Cardiac septum (tissue), 1 donor: ENCODE measurements at regions not wholly inside any gene's neighbourhood (a gene's known extent, or its start where the extent isn't known, plus 50 kb on each side); places are given as distances from the start of the nearest gene placed in this dataset.
"Not testable (repeated sequence)": the region's sequence is repeated elsewhere in the genome, so short reads cannot be mapped to it uniquely, and the experiment has no call there.

Experiments
- DNase-seq: peaks from one replicate; pipeline ENCODE4 v3.0.0-alpha.2; 2020; ENCODE audit warnings: low spot score
- intact Hi-C: fragments of 100-400 bp; cut with DNase I; formaldehyde crosslinking; loops from one replicate; pipeline ENCODE4 v1.14.0; 2022
- donor health status: DM: no; HTN: no; CAD: no.

DNA sequence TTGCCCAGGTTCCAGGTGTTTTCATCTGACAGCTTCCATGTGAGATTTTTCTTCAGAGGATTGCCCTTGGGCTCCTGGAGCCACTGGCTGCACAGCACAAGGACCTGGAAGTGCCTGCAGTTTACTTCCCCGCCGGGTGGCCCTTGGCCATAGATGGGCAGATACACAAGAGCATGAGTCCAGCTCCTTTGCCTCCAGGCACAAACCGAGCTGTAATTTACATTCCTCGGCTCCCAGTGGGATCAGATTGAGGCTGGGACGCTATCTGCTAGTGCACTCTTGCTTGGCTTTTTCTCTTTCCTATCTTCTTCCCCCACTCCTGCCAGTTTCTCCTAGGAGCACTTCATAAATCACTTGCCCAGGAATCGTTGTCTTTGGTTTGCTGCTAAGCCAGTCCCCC, 85.4 kb upstream of the RALY start:
- DNase-seq, result no peak
- intact Hi-C loops, result no loop called here

DNA sequence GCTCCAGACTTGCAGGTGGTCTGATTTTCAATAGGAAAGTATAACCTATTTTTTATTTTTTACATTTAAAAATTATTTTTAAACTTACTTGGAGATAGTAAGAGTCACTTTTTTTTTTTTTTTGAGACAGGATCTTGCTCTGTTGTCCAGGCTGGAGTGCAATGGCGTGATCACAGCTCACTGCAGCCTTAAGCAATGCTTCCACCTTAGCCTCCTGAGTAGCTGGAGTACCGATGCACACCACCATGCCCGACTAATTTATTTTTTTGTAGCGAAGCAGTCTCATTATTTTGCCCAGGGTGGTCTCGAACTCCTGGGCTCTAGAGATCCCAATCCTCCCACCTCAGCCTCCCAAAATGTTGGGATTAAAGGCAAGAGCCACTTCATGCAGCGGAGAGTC, 84.8 kb upstream of the RALY start:
- intact Hi-C loops, result no loop called here
- no peak for DNase-seq

DNA sequence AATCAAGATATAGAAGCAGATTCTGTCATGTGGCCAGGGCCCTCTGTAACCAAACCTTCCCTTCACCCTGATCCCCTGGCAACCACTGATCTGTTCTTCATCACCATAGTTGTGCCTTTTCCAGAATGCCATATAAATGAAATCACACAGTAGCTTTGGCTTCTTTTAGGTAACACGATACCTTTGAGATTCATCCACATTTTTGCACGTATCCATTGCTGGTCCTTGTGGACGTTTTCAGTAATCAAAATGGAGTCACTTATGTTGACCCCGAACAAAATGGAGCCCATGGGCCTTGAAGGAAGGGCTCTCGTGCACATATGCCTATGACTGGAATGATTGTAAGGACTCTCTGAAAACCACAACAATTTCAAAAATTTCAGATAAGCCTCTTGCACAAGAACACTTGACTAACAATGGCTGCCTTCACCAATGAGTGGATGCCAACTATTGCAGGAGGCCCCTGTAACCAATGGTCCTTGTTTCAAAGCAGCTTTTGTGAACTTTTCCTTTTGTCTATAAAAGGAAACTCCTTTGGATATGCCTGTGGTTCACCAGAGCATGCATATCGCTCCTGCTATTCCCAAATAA, 84.3 kb upstream of the RALY start:
- no peak for DNase-seq
- intact Hi-C loops, result no loop called here

DNA sequence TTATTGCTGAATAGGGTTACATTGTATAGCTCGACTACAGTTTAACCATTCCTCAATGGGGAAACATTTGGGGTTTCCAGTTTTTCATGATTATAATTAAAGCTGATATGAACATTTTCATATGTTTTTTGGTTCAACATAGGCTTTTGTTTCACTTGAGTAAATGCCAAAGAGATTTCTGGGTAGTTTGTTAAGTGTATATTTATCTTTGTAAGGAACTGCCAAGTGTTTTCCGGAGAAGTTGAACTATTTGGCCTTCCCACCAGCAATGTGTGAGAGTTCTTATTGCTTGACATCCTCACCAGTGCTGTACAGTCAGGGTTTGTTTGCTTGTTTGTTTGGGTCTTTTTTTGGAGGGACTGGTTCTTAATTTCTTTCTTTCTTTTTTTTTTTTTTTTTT, 83.7 kb upstream of the RALY start:
- intact Hi-C loops, result no loop called here

DNA sequence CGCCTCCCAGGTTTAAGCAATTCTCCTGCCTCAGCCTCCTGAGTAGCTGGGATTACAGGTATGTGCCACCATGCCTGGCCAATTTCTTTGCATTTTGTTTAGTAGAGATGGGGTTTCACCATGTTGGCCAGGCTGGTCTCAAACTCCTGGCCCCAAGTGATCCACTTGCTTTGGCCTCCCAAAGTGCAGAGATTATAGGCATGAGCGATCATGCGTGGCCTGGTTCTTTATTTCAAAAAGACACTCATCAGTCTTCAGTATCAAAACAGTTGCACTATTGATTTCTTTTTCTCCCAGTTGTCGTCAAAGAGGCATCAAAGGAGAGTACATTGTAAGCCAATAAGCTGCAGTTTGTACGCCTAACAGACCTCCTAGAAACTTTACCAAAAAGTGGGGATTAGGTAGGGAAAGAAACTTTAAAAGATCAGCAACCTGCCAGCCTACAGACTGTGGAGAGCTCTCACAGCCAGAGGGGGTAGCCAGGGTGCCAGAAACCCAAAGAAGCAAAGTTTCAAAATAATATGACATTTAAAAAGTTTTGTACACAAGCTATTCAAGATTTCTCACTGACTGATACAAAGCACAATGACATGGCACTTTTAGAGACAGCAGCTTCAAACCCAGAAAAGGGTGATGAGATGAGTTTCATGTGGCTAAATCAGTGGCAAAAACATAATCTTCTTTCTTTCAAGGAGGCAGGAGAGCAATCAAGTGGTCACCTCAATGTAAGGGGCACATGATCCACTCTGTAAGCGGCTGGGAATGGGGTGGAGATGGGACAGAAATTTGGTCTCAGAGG, 83.0 kb upstream of the RALY start:
- no peak for DNase-seq
- intact Hi-C loops, result no loop called here

More for the DNA sequence above, 83.7 kb upstream of the RALY start:
- no peak for DNase-seq

DNA sequence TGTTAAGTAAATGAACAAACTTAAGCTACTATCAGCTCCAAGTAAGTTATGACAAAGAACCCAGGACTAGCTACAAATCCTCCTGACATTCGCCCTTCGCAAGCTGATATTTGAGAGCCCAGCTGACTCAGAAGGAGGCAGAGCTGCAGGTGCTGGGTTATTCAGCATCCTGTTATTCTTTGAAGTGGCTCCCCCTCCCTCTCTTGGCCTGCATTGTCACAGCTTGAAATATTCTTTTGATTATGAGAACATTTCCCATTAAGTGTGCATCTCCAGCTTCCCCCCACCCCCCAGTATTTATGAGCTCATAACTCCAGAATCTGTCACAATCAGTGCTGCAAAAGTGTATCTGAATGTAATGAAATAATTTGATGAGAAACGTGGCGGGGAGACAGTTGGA, 78.8 kb upstream of the RALY start:
- intact Hi-C loops, result no loop called here
- no peak for DNase-seq

DNA sequence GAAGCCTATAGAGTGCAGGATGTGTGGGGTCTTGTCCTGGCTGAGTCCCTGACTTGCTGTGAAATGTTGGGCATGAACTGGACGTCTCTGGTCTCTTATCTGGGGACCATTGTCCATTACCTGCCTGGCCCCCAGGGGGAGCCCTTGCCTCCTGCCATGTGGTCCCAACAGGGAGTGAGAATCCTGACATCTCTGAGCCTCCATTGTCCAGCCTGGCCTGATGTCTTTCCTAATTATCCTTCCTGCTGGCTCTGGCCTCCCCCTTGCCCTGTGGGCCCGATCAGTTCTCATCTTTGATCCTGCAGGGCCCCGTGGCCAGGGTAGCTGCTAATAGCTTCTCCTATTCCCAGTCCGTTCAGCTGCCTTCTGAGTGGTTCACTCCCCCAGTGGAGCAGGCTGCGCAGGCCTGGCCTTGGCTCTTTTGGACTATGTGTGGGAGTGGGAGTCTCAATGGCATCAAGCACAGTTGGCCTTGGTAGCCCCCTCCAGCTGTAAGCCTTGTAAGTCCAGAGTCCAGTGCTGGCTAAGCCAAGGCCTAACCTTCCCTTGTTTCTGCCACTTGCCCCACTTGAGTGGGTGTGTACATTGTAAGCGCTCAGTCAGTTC, 77.9 kb upstream of the RALY start:
- peak; percentile 81 for DNase-seq
- intact Hi-C loops, result no loop called here

DNA sequence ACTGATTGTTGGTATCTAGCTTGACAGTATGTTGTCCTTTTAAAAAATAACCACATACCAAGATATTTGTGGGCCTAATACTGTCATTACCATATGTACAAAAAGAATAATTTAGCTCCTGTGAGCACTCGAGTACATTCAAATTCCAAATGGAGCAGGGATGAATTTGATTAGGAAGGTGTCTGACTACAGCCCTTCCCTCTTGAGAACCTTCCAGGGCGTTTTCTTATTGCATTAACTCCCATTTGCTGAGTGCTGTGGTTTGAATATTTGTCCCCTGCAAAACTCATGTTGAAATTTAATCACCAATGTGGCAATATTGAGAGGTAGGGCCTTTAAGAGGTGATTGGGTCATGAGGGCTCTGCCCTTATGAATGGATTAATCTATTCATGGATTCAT, 76.9 kb upstream of the RALY start:
- DNase-seq, result no peak
- intact Hi-C loops, result no loop called here

DNA sequence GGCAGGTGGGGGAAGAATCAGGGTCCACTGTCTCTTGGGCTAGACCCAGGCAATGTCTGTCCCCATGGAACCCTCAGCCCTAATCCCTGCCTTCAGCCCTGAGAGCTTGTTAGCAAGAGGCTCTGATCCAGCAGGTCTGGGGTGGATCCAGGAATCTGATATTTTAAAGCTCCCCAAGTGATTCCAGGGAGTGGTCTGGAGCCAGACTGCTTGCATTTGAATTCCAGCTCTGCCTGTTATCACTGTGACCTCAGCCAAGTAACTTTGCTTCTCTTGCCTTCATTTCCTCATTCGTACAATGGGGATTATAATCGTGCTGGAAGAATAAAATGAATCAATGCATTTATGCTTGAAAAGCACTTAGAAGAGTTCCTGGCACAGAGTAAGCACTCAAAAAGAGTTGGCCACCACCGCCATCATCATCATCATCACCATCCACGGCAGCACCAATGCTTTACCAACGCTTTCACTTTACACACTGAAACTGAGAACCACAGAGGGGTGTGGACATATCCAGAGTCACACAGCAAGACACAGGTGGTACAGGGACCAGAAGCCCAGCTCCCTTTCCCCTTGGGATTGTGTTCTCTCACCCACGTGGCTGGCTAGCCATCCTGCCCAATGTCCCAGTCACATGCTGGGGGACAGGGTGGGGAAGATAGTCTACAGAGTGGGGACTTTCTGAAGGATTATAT, 75.7 kb upstream of the RALY start:
- intact Hi-C loops, result no loop called here
- DNase-seq, result no peak

DNA sequence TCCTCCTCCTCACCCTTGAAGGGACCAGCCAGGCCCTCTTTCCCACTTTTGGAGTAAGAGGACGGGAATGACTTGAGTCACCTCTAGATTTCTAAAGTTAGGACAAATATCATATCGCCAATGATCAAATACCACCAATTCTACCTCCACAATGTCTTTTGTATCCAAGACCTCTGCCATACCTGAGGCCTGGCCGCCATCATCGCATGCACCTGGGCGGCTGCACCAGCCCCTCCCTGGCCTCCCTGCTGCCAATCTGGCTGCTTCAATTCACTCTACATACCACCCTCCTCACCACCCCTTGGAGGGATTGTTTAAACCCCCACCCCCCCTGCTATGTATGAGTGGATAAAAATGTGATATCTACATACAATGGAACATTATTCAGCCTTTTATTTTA, 75.0 kb upstream of the RALY start:
- intact Hi-C loops, result no loop called here
- no peak for DNase-seq

DNA sequence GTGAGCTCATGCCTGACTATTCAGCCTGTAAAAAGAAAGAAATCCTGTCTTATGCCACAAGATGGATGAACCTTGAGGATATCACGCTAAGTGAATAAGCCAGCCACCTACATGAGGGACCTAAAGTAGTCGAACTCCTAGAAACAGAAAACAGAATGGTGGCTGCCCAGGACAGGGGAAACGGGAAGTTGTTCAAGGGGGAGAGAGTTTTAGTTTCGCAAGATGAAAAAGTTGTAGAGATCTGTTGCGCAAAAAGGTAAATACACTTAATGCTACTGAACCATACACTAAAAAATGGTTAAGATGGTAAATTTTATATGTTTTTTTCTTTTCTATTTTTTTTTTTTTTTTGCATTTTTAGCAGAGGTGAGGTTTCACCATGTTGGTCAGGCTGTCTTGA, 74.1 kb upstream of the RALY start:
- DNase-seq, result no peak
- intact Hi-C loops, result no loop called here

DNA sequence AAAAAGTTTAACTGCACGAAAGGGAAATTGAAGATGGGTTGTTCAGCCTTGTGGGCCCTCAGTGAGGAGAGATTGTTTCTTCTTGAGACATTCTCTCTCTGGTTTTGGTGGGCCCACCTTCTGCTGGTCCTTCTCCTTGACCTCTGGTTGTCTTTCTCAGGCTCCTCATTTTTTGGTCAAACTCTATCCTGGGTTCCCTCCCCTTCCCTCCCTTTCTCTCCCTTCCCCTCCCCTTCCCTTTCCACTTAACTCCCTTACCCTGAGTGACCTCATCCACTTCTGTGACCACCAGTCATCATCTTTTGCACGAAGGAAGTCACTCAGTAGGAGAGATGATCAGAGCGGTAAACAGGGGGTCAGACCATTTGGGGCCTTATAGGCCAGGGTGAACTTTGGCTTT, 71.5 kb upstream of the RALY start:
- intact Hi-C loops, result no loop called here
- no peak for DNase-seq

DNA sequence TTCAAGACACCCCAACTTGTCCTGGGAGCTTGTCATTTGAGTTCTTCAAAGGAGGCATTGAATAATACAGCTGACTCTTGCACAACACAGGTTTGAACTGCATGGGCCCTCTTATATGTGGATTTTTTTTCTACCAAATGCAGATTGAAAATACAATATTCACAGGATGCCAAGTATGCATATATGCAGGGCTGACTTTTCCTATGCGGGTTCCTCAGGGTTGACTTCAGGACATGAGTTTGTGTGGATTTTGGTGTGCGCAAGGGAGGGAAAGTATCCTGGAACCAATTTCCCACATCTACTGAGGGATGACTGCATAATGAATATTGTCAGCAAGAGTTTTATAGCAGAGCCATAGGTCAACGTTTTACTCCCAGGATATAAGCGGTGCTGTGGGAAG, 70.0 kb upstream of the RALY start:
- intact Hi-C loops, result no loop called here
- DNase-seq, result no peak

DNA sequence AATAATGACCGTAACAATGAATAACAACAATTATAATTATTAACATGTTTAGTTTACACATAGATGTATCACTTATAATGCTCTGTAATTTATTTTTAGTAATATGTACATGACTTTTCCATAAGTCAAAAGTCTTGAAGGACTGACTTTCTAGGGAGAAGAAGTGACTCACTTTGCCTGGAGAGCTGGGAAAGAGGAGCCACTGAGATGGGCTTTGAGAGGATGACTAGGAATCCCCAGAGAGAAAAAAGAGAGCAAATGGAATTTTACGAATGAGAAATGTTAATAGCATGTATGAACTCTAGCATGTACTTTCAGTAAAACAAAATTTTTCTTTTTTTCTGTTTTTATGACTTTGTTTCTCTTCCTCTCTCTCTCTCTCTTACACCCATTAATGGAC, 67.8 kb upstream of the RALY start:
- intact Hi-C loops, result no loop called here

DNA sequence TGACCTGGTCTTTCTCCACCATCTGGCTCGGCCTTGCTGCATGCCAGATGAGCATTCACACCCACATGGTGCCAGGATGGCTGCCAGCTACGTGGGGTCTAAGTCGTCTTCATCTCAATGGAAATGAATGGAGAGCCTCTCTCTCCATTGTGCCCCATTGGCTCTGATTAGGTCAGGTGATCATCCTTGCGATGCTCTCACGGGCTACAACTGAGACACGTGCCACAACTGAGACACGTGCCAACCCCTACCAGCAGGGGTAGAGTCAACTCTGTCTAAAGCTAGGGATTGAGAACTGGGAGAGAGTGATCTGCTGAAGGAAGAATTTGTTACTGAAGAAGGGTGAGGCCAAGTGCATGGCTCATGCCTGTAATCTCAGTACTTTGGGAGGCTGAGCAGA, 67.3 kb upstream of the RALY start:
- no peak for DNase-seq
- intact Hi-C loops, result no loop called here

More for the DNA sequence above, 67.8 kb upstream of the RALY start:
- no peak for DNase-seq

DNA sequence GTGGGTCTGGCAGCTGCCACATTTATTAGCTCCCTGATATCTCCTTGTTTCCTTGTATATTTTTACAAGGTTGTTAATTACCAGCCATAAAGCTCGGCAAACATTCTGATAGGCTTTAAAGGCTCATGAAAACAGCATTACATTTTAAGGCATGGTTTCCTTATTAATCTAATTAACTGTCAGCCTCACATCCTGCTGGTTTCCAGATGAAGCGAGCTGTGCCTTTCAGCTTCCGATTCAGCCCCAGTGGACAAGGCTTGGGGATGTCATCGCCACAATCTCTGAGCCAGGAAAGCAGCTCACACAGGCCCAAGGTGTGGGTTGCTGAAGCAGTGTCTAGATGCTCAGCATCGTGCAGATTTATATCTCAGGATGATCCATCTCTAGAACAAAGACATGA, 66.0 kb upstream of the RALY start:
- intact Hi-C loops, result no loop called here
- DNase-seq, result no peak

DNA sequence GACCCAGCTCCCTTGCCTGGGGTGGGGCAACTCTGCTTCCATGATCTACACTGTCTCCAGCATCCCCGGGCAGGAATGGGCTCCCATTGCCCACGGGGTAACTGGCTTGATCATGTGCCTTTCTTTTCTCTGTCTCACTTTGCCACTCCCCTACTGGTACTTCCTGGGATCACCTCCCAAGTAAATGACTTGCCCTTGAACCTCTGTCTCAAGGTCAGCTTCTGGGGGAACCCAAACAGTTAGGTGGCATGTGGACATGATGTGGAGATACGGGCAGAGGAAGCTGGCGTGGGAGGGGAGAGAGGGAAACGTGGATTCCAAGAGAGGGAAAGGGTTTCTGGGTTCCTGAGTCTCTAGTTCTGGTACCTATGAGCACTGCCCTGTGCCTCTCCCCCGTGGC, 63.8 kb upstream of the RALY start:
- intact Hi-C loops, result no loop called here

DNA sequence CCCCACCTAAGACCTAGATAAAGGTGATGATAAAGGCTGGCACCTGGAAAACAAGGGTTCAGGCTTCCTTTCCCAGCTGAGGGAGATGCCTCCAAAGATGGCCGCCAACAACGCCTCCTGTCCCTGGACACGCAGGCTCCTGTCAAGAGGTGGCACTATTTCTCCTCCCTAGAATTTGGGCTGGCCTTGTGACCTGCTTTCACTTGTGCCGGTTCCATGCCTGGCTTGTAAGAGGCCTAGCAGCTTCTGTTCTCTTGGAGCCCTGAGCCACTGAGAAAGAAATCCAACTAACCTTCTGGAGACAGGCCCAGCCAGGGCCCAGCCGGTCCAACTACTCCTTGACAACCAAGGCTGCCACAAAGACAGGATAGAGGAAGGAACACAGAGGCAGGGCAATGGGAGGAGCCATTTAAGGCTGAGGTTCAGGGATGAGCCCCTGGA, 60.2 kb upstream of the RALY start:
- peak; percentile 76 for DNase-seq
- intact Hi-C loops, result loop anchor here (2.0 kb wide), 1 partner anchor 197 kb away; no protein-coding TSS in a partner anchor

More for the DNA sequence above, 63.8 kb upstream of the RALY start:
- DNase-seq, result no peak

DNA sequence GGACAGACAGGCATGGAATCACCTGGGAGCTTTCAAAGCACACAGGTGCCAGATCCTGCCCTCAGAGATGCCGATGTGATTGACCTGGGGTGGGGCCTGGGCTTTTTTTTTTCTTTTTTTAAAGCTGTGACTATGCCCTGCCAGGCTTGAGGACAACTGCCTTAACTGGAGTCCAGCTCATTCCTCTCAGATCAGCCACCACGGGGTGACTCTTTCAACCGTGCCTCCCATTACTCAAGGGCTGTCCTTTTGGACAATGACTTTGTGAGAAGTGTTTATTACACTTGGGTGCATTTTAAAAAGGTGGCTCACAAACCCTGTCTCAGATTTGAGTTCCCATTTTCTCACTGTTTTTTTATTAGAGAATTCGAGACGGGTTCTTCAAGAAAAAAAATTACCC, 57.1 kb upstream of the RALY start:
- intact Hi-C loops, result no loop called here
- DNase-seq, result no peak

DNA sequence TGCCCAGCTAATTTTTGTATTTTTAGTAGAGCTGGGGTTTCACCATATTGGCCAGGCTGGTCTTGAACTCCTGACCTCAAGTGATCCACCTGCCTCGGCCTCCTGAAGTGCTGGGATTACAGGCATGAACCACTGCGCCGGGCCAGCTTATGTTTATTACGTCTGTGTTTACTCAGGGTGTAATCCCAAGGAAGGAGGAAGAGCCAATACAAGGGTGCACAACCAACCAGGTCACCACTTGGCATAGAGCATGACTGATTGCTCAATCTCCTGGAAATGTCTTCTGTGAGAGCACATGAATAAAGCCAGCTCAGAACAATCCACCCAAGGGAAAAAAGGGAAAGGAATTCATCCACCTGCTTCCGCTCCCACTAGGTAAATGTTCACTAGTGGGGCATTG, 54.7 kb upstream of the RALY start:
- DNase-seq, intact Hi-C loops: not testable (repeated sequence)
